A549 (cell line): ENCODE measurements at regions not wholly inside any gene's neighbourhood (a gene's known extent, or its start where the extent isn't known, plus 50 kb on each side); places are given as distances from the start of the nearest gene placed in this dataset.
A peak's percentile ranks its signal among the peaks of the same experiment; 100 is the strongest.
"Not testable (repeated sequence)": the region's sequence is repeated elsewhere in the genome, so short reads cannot be mapped to it uniquely, and the experiment has no call there.

ENCODE experiments used
- ATAC-seq, 2 experiments: fragments of 200-7000 bp in 1 of 2; fragments of >200 bp in 1 of 2; cut with Nextera tagmentation in 1 of 2; cut with Tn5 transposase in 1 of 2; 3 replicates each; pipeline versions ENCODE4 v1.8.0 to v1.9.1; 2018 to 2020; ENCODE audit warnings: mild to moderate bottlenecking in 1 of 2, moderate library complexity in 1 of 2
- CTCF ChIA-PET: fragments of 300-600 bp; sonication (Branson Sonifier 250); formaldehyde crosslinking; extraction: SDS; loops from one replicate; lab custom pipeline; 2021; ENCODE audit warnings: antibody characterized with exemption, inconsistent platforms; lab: Yijun Ruan, JAX
- POLR2A ChIA-PET: fragments of 350-600 bp; formaldehyde crosslinking; extraction: SDS; loops from one replicate; lab custom pipeline; 2021; ENCODE audit warnings: antibody characterized with exemption, inconsistent platforms; lab: Yijun Ruan, JAX
- DNase-seq, 2 experiments: peaks; one replicate each; pipeline versions ENCODE4 v3.0.0 to v3.0.0-alpha.2; 2011 to 2016; ENCODE audit warnings: low read depth in 1 of 2, low spot score in 1 of 2
- FAIRE-seq: peaks from 2 replicates; lab custom pipeline; 2011; peaks lifted over from hg19 to GRCh38; lab: Jason Lieb, UNC
- H3K27ac ChIP-seq, 2 experiments: fragments of >200 bp; sonication (Bioruptor Twin); formaldehyde crosslinking; 3 replicates each; pipeline ENCODE4 v1.5.1; 2016 to 2017
- H3K4me1 ChIP-seq: fragments of >200 bp; sonication (Bioruptor Twin); formaldehyde crosslinking; 3 replicates; pipeline ENCODE4 v1.6.1; 2016
- H3K4me2 ChIP-seq: fragments of >200 bp; sonication (Bioruptor Twin); formaldehyde crosslinking; 3 replicates; pipeline ENCODE4 v1.6.1; 2016
- H3K4me3 ChIP-seq: fragments of >200 bp; sonication (Bioruptor Twin); formaldehyde crosslinking; 3 replicates; pipeline ENCODE4 v1.5.1; 2016
- H3K9me3 ChIP-seq: fragments of >200 bp; sonication (Bioruptor Twin); formaldehyde crosslinking; 3 replicates; pipeline ENCODE4 v1.6.1; 2016
- GATA3 ChIP-seq: IDR thresholded peaks from 2 replicates; pipeline ENCODE4 v1.6.1; 2012; ENCODE audit warnings: borderline replicate concordance
- KDM1A ChIP-seq: fragments of 200-600 bp; sonication (generic); IDR thresholded peaks from 2 replicates; pipeline ENCODE4 v1.6.1; 2016; ENCODE audit warnings: low read depth, mild to moderate bottlenecking
- MAFK ChIP-seq: fragments of 450-650 bp; IDR thresholded peaks from 2 replicates; pipeline ENCODE4 v1.6.1; 2014; ENCODE audit not compliant: partially characterized antibody
- NFE2L2 ChIP-seq: fragments of 150-350 bp; conservative IDR thresholded peaks from 2 replicates; pipeline ENCODE4 v1.6.1; 2014; ENCODE audit warnings: low read length
- RARB ChIP-seq: fragments of 250-450 bp; sonication (Bioruptor Pico); IDR thresholded peaks from 2 replicates; pipeline ENCODE4 v1.8.0; 2021; ENCODE audit warnings: mild to moderate bottlenecking, moderate library complexity
- ZFP36 ChIP-seq: fragments of 450-650 bp; IDR thresholded peaks from 2 replicates; pipeline ENCODE4 v1.6.1; 2014; ENCODE audit warnings: borderline replicate concordance; ENCODE audit not compliant: partially characterized antibody
- WGBS: methylation state at CpG from one replicate; pipeline ENCODE4 v1.1.6; 2017; ENCODE audit errors: missing lambda C conversion rate; 5-methylcytosine and 5-hydroxymethylcytosine counted together

GRCh38 chr9:38482918-38483592 is 58.8 kb upstream of the IGFBPL1 start:
- Histone ChIP-seq H3K4me1 (no peaks in the 10 kb centered on the region), H3K27ac (no peak overlapping the region), H3K4me2 (no peak overlapping the region), H3K4me3 (no peak overlapping the region), H3K9me3 (no peaks in the 10 kb centered on the region)
- no peak for ATAC-seq
- 74% methylated on average over 10 of the region's 10 CpGs for WGBS
- CTCF ChIA-PET, result interaction anchor here (1.3 to 1.4 kb wide), 2 partner anchors 13 to 82 kb away, joined by 3 to 4 read pairs; no protein-coding TSS in a partner anchor
- no peak for DNase-seq
- no peak for FAIRE-seq
- POLR2A ChIA-PET, result no interaction called here
- TF ChIP-seq NFE2L2 (no peak), KDM1A (no peak), ZFP36 (no peak), GATA3 (no peak)

DNA sequence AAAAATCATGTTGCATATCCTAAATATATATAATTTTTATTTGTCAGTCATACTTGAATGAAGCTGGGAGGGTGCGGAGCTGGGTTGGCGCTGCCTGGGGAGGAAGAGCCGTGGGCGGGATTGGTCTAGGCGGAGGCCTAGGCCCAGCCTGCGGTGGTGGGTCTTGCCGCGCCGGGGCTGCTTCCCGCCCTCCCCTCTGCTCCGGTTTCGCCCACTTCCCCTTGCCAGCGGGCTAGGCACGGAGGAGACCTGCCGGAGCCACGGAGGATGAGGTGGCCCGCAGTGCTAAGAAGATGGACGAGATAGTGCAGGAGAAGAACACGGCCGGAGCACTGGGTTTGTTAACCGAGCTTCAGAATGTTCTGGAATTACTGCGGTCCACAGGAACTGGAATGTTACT is 54.0 kb upstream of the IGFBPL1 start:
- DNase-seq (no peak), ATAC-seq (no peak), FAIRE-seq (no peak)
- Histone ChIP-seq H3K4me2 (no peak overlapping the region), H3K4me3 (no peak overlapping the region), H3K4me1 (peaks cover 18% of the 10 kb centered on the region), H3K9me3 (peaks cover 3% of the 10 kb centered on the region; the same call in 1 of the 3 replicates), H3K27ac (no peak overlapping the region)
- CTCF ChIA-PET, result interaction anchor here (0.9 to 1.4 kb wide), 2 partner anchors 13 to 36 kb away, joined by 3 read pairs; no protein-coding TSS in a partner anchor
- WGBS, result 94% methylated on average over 22 of the region's 22 CpGs
- POLR2A ChIA-PET, result no interaction called here
- no peak for TF ChIP-seq RARB (CRISPR knock-in tag)
- no peak for TF ChIP-seq MAFK

DNA sequence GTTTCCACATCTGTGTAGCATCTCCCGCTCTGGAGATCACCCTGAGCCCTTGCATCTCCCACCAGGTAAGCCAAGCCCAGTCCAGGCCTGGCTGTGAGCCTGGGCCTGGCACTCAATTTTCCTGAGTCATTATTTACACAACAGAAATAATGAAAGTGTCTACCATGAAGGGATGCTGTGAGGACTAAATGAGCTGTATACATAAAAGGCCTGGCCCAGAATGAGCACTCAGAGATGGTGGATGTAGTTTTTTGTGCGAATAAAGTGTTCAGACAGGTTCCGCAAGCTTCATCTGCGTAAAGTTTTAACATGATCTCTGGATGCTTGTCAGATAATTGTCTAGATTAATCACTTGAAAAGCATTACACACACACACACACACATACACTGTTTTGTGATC is 50.2 kb upstream of the IGFBPL1 start:
- Histone ChIP-seq H3K4me1 (peaks cover 33% of the 10 kb centered on the region), H3K4me2 (peak overlapping the region; percentile 25; the same call in 2 of the 3 replicates), H3K27ac (peak overlapping the region; percentile 32 to 50; a peak in 3 of 6 replicates)
- DNase-seq (peak in 1 of 2 experiments; percentile 38), ATAC-seq (peak; percentile 83 to 84), FAIRE-seq (peak; percentile 91)
- CTCF ChIA-PET, H3K4me3 ChIP-seq, H3K9me3 ChIP-seq, POLR2A ChIA-PET: not testable (repeated sequence)
- 82% methylated on average over 4 of the region's 4 CpGs for WGBS
- TF ChIP-seq MAFK, result peak; percentile 32
